Testis (tissue), 2 donors: ENCODE measurements at regions not wholly inside any gene's neighbourhood (a gene's known extent, or its start where the extent isn't known, plus 50 kb on each side); places are given as distances from the start of the nearest gene placed in this dataset.

Source experiments
- DNase-seq: peaks from one replicate; pipeline ENCODE4 v3.0.0-alpha.2; 2019
- H3K27ac ChIP-seq, 2 donors: fragments of 200-600 bp; sonication (generic); one replicate each; pipeline ENCODE4 v1.5.1; 2019
- H3K27me3 ChIP-seq: fragments of 200-600 bp; sonication (generic); one replicate; pipeline ENCODE4 v1.5.1; 2019
- H3K36me3 ChIP-seq: fragments of 200-600 bp; sonication (generic); one replicate; pipeline ENCODE4 v1.5.1; 2017; ENCODE audit warnings: low read depth; ENCODE audit errors: missing control alignments
- H3K4me1 ChIP-seq: fragments of 200-600 bp; sonication (generic); one replicate; pipeline ENCODE4 v1.5.1; 2019
- H3K4me3 ChIP-seq, 2 donors: fragments of 200-600 bp; sonication (generic); one replicate each; pipeline ENCODE4 v1.5.1; 2017 to 2019
- H3K9me3 ChIP-seq: fragments of 200-600 bp; sonication (generic); one replicate; pipeline ENCODE4 v1.5.1; 2017
- POLR2A ChIP-seq: fragments of 450-650 bp; IDR thresholded peaks from one replicate; pipeline ENCODE4 v1.6.1; 2017; ENCODE audit warnings: antibody characterized with exemption, mild to moderate bottlenecking, moderate library complexity
- WGBS, 2 donors: methylation state at CpG; one replicate each; pipeline ENCODE4 v1.1.5; 2018; 5-methylcytosine and 5-hydroxymethylcytosine counted together
- intact Hi-C: fragments of 100-400 bp; cut with DNase I; formaldehyde crosslinking; loops from one replicate; pipeline ENCODE4 v1.15.1; 2023; ENCODE audit warnings: low total_unique reads
- TF ChIP-seq, protein P1 (sequence below), 3 experiments: fragments of 450-650 bp in 2 of 3; fragments of 200-600 bp in 1 of 3; sonication (generic) in 1 of 3; IDR thresholded peaks; one replicate each; pipeline ENCODE4 v1.5.1; 2016 to 2019; ENCODE audit warnings: antibody characterized with exemption in 3 of 3, mild to moderate bottlenecking in 2 of 3, moderate library complexity in 1 of 3

GRCh38 chr13:80988391-80989151, 647.6 kb upstream of the SPRY2 start:
- no peaks in the 10 kb centered on the region for H3K4me1 ChIP-seq
- H3K36me3 ChIP-seq = no peaks in the 10 kb centered on the region
- H3K9me3 ChIP-seq = no peaks in the 10 kb centered on the region
- no peak overlapping the region for H3K27ac ChIP-seq
- DNase-seq = no peak
- WGBS, 2 donors = 48 to 60% methylated on average over 6 of the region's 6 CpGs
- no peak overlapping the region for H3K4me3 ChIP-seq
- no peak for TF ChIP-seq POLR2A
- TF ChIP-seq, protein P1, sequence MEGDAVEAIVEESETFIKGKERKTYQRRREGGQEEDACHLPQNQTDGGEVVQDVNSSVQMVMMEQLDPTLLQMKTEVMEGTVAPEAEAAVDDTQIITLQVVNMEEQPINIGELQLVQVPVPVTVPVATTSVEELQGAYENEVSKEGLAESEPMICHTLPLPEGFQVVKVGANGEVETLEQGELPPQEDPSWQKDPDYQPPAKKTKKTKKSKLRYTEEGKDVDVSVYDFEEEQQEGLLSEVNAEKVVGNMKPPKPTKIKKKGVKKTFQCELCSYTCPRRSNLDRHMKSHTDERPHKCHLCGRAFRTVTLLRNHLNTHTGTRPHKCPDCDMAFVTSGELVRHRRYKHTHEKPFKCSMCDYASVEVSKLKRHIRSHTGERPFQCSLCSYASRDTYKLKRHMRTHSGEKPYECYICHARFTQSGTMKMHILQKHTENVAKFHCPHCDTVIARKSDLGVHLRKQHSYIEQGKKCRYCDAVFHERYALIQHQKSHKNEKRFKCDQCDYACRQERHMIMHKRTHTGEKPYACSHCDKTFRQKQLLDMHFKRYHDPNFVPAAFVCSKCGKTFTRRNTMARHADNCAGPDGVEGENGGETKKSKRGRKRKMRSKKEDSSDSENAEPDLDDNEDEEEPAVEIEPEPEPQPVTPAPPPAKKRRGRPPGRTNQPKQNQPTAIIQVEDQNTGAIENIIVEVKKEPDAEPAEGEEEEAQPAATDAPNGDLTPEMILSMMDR (IDR thresholded peaks at IDR 0.05) = no peak
- intact Hi-C loops = no loop called here
- no peaks in the 10 kb centered on the region for H3K27me3 ChIP-seq

DNA sequence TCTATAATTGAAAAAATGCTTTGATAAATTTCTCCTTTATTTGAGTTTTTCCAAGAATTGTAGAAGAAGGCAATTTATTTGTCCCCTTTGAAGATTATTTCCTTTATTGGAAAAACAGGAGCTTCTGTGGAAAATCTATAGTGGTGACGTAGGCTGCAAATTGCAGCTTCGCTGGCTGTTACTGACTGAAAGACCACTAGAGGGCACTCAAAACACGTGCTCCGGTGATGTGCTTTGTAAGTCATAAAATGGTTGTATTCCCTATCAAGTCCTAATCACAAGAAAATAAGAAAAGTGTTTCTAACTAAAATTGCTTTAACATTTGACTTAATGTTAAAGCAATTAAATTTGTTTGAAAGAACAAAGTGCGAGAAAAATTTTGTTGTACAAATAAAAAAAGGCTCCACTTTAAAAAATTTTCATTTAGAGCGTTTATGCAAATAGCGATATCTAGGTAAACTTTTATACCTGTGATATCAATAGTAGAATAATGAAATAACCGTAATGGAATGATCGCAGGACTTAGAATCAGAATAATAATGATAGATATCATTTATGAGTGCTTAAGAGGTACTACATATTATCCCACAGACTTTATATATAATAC, 638.2 kb upstream of the SPRY2 start:
- Histone ChIP-seq H3K27ac (no peak overlapping the region), H3K27me3 (no peaks in the 10 kb centered on the region), H3K9me3 (no peaks in the 10 kb centered on the region), H3K4me3 (no peak overlapping the region), H3K36me3 (no peaks in the 10 kb centered on the region), H3K4me1 (no peaks in the 10 kb centered on the region)
- intact Hi-C loops = no loop called here
- 32 to 35% methylated on average over 9 of the region's 9 CpGs for WGBS, 2 donors
- TF ChIP-seq, protein P1 (IDR thresholded peaks at IDR 0.05) = peak; percentile 27 to 73 (median 64)
- TF ChIP-seq POLR2A = no peak
- DNase-seq = peak; percentile 71

- no peaks in the 10 kb centered on the region for H3K9me3 ChIP-seq
- TF ChIP-seq, protein P1 (IDR thresholded peaks at IDR 0.05) = no peak
- TF ChIP-seq POLR2A = no peak
- no peak for DNase-seq
- H3K27ac ChIP-seq = no peak overlapping the region
- H3K36me3 ChIP-seq = no peaks in the 10 kb centered on the region
- WGBS, 2 donors = 89 to 96% methylated on average over 4 of the region's 4 CpGs
- intact Hi-C loops = no loop called here
- no peaks in the 10 kb centered on the region for H3K27me3 ChIP-seq
- H3K4me1 ChIP-seq = no peaks in the 10 kb centered on the region
- H3K4me3 ChIP-seq = no peak overlapping the region
These were observed 636.2 kb upstream of the SPRY2 start for GRCh38 chr13:80977168-80977567.

DNA sequence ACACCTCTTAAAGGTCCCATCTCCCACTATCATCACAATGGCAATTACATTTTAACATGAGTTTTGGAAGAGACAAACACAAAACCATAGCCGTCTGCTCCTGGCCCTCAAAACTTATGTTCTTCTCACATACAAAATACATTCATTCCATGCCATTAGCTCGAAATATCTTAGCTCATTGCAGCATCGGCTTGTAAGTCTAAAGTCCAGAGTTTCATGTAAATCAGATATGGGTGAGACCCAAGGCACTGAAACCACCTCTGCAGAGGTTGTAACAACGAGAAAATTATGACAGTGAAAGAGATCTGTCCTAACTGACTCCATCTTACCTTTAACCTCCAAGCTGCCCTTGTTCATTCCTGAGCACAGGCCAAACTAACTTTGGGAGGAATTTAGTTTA, 635.0 kb upstream of the SPRY2 start:
- DNase-seq = no peak
- no peak for TF ChIP-seq POLR2A
- TF ChIP-seq, protein P1 (IDR thresholded peaks at IDR 0.05) = no peak
- intact Hi-C loops = no loop called here
- H3K27me3 ChIP-seq = no peaks in the 10 kb centered on the region
- H3K36me3 ChIP-seq = no peaks in the 10 kb centered on the region
- no peaks in the 10 kb centered on the region for H3K9me3 ChIP-seq
- no peak overlapping the region for H3K4me3 ChIP-seq
- H3K4me1 ChIP-seq = no peaks in the 10 kb centered on the region
- WGBS, 2 donors = 82 to 86% methylated on average over 4 of the region's 4 CpGs
- H3K27ac ChIP-seq = no peak overlapping the region

- Histone ChIP-seq H3K27me3 (no peaks in the 10 kb centered on the region), H3K4me1 (no peaks in the 10 kb centered on the region), H3K9me3 (no peaks in the 10 kb centered on the region), H3K4me3 (no peak overlapping the region), H3K36me3 (no peaks in the 10 kb centered on the region), H3K27ac (no peak overlapping the region)
- 94 to 95% methylated on average over 2 of the region's 2 CpGs for WGBS, 2 donors
- TF ChIP-seq, protein P1 (IDR thresholded peaks at IDR 0.05) = no peak
- no peak for TF ChIP-seq POLR2A
- DNase-seq = no peak
- intact Hi-C loops = no loop called here
These were observed 632.8 kb upstream of the SPRY2 start for GRCh38 chr13:80973721-80974120.
